IPS-15b (cell line): ENCODE measurements at regions not wholly inside any gene's neighbourhood (a gene's known extent, or its start where the extent isn't known, plus 50 kb on each side); places are given as distances from the start of the nearest gene placed in this dataset.

Source experiments
- H3K27me3 ChIP-seq: one replicate; pipeline ENCODE4 v1.6.1; 2013; ENCODE audit warnings: low read length; ENCODE audit not compliant: control insufficient read depth, insufficient read depth
- H3K36me3 ChIP-seq: one replicate; pipeline ENCODE4 v1.6.1; 2013; ENCODE audit warnings: low read length; ENCODE audit not compliant: control insufficient read depth, insufficient read depth
- H3K4me1 ChIP-seq: one replicate; pipeline ENCODE4 v1.6.1; 2013; ENCODE audit warnings: mild to moderate bottlenecking, low read length; ENCODE audit not compliant: control insufficient read depth, insufficient read depth
- H3K4me3 ChIP-seq: one replicate; pipeline ENCODE4 v1.5.1; 2013; ENCODE audit warnings: low read depth, low read length
- H3K9ac ChIP-seq: one replicate; pipeline ENCODE4 v1.6.1; 2013; ENCODE audit warnings: low read depth, mild to moderate bottlenecking, low read length
- H3K9me3 ChIP-seq: one replicate; pipeline ENCODE4 v1.6.1; 2013; ENCODE audit warnings: mild to moderate bottlenecking, low read length; ENCODE audit not compliant: control insufficient read depth, insufficient read depth

- H3K4me1 ChIP-seq = no peaks in the 10 kb centered on the region
- H3K27me3 ChIP-seq = no peaks in the 10 kb centered on the region
- H3K9ac ChIP-seq = no peak overlapping the region
- no peaks in the 10 kb centered on the region for H3K9me3 ChIP-seq
- no peak overlapping the region for H3K4me3 ChIP-seq
- H3K36me3 ChIP-seq = no peaks in the 10 kb centered on the region
Measured at GRCh38 chr13:73272831-73273230, 214.0 kb downstream of the KLF5 start.

- no peak overlapping the region for H3K9ac ChIP-seq
- H3K4me3 ChIP-seq = no peak overlapping the region
- no peaks in the 10 kb centered on the region for H3K27me3 ChIP-seq
- H3K9me3 ChIP-seq = no peaks in the 10 kb centered on the region
- no peaks in the 10 kb centered on the region for H3K4me1 ChIP-seq
- no peaks in the 10 kb centered on the region for H3K36me3 ChIP-seq
Measured at GRCh38 chr13:73268306-73268705, 209.5 kb downstream of the KLF5 start.

GRCh38 chr13:73266640-73267180, 207.9 kb downstream of the KLF5 start:
- no peaks in the 10 kb centered on the region for H3K4me1 ChIP-seq
- no peaks in the 10 kb centered on the region for H3K9me3 ChIP-seq
- H3K4me3 ChIP-seq = no peak overlapping the region
- no peaks in the 10 kb centered on the region for H3K27me3 ChIP-seq
- no peak overlapping the region for H3K9ac ChIP-seq
- H3K36me3 ChIP-seq = no peaks in the 10 kb centered on the region

- H3K27me3 ChIP-seq = no peaks in the 10 kb centered on the region
- no peaks in the 10 kb centered on the region for H3K36me3 ChIP-seq
- H3K9me3 ChIP-seq = no peaks in the 10 kb centered on the region
- H3K9ac ChIP-seq = no peak overlapping the region
- H3K4me3 ChIP-seq = no peak overlapping the region
- H3K4me1 ChIP-seq = no peaks in the 10 kb centered on the region
Measured at GRCh38 chr13:73262862-73263627, 204.2 kb downstream of the KLF5 start.

GRCh38 chr13:73261739-73262216, 203.0 kb downstream of the KLF5 start:
- Histone ChIP-seq H3K4me3 (no peak overlapping the region), H3K9ac (no peak overlapping the region), H3K9me3 (no peaks in the 10 kb centered on the region), H3K4me1 (no peaks in the 10 kb centered on the region), H3K27me3 (no peaks in the 10 kb centered on the region), H3K36me3 (no peaks in the 10 kb centered on the region)

GRCh38 chr13:73259061-73260017, 200.5 kb downstream of the KLF5 start:
- Histone ChIP-seq H3K27me3 (no peaks in the 10 kb centered on the region), H3K36me3 (no peaks in the 10 kb centered on the region), H3K4me1 (no peaks in the 10 kb centered on the region), H3K4me3 (no peak overlapping the region), H3K9ac (no peak overlapping the region), H3K9me3 (no peaks in the 10 kb centered on the region)

GRCh38 chr13:73258406-73258805, 199.6 kb downstream of the KLF5 start:
- no peak overlapping the region for H3K4me3 ChIP-seq
- no peaks in the 10 kb centered on the region for H3K27me3 ChIP-seq
- H3K4me1 ChIP-seq = no peaks in the 10 kb centered on the region
- H3K36me3 ChIP-seq = no peaks in the 10 kb centered on the region
- H3K9me3 ChIP-seq = no peaks in the 10 kb centered on the region
- H3K9ac ChIP-seq = no peak overlapping the region

- Histone ChIP-seq H3K4me3 (no peak overlapping the region), H3K36me3 (no peaks in the 10 kb centered on the region), H3K4me1 (no peaks in the 10 kb centered on the region), H3K9ac (no peak overlapping the region), H3K9me3 (no peaks in the 10 kb centered on the region), H3K27me3 (no peaks in the 10 kb centered on the region)
Measured at GRCh38 chr13:73254827-73255226, 196.0 kb downstream of the KLF5 start.

GRCh38 chr13:73251626-73252265, 192.9 kb downstream of the KLF5 start:
- Histone ChIP-seq H3K9me3 (no peaks in the 10 kb centered on the region), H3K9ac (no peak overlapping the region), H3K4me1 (no peaks in the 10 kb centered on the region), H3K36me3 (no peaks in the 10 kb centered on the region), H3K27me3 (no peaks in the 10 kb centered on the region), H3K4me3 (no peak overlapping the region)

GRCh38 chr13:73250061-73250460, 191.3 kb downstream of the KLF5 start:
- no peaks in the 10 kb centered on the region for H3K36me3 ChIP-seq
- no peak overlapping the region for H3K9ac ChIP-seq
- no peak overlapping the region for H3K4me3 ChIP-seq
- H3K4me1 ChIP-seq = no peaks in the 10 kb centered on the region
- no peaks in the 10 kb centered on the region for H3K9me3 ChIP-seq
- H3K27me3 ChIP-seq = no peaks in the 10 kb centered on the region
